ENCODE measurements at regions not wholly inside any gene's neighbourhood (a gene's known extent, or its start where the extent isn't known, plus 50 kb on each side); places are given as distances from the start of the nearest gene placed in this dataset.

DNA sequence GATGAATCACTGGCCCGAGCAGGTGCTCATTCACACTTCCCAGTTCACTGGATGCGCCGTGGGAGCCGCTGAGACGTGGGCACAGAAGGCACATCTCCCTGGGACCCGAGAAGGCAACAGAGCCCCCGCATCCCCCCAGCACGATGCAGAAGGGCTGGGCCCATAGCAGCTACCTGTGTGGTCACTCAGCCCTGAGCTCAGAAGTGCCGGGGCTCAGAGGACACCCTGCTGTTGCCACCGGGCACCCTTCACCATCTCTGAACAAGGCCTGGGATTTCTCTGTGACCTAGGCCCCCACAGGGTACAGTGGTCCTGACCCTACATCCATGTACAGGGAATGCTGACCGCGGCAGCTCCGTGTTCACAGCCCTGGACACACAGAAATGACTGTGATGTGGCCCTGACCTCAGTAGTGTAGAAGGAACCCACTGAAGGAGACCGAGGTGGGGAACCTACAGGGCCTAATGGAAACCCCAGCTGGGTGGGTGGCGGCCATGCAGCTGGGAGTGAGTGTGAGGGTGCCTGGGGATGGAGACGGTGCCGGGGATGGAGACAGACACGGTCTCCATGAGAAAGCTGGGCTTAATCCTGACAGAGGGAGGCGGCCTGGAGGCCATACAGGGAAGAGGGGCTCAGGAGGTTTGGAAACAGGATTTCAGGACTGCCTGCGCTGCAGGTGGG, 111.9 kb upstream of the OTOS start:
- TF ChIP-seq, protein P1, sequence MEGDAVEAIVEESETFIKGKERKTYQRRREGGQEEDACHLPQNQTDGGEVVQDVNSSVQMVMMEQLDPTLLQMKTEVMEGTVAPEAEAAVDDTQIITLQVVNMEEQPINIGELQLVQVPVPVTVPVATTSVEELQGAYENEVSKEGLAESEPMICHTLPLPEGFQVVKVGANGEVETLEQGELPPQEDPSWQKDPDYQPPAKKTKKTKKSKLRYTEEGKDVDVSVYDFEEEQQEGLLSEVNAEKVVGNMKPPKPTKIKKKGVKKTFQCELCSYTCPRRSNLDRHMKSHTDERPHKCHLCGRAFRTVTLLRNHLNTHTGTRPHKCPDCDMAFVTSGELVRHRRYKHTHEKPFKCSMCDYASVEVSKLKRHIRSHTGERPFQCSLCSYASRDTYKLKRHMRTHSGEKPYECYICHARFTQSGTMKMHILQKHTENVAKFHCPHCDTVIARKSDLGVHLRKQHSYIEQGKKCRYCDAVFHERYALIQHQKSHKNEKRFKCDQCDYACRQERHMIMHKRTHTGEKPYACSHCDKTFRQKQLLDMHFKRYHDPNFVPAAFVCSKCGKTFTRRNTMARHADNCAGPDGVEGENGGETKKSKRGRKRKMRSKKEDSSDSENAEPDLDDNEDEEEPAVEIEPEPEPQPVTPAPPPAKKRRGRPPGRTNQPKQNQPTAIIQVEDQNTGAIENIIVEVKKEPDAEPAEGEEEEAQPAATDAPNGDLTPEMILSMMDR (conservative IDR thresholded peaks at IDR 0.05; ENCODE audit: low read depth, low read length) = no peak
- no peak for TF ChIP-seq EZH2 (IDR thresholded peaks at IDR 0.05; ENCODE audit: borderline replicate concordance, low read depth, low read length, poor library complexity, severe bottlenecking)

Measured in A673 (cell line).